HepG2 (cell line): ENCODE measurements at regions not wholly inside any gene's neighbourhood (a gene's known extent, or its start where the extent isn't known, plus 50 kb on each side); places are given as distances from the start of the nearest gene placed in this dataset.

ENCODE experiments used
- AGO1 ChIP-seq: fragments of 200-400 bp; formaldehyde crosslinking; IDR thresholded peaks from 2 replicates; pipeline ENCODE4 v1.6.1; 2017; ENCODE audit warnings: mild to moderate bottlenecking, low read depth, low read length, moderate library complexity; ENCODE audit not compliant: poor library complexity, severe bottlenecking
- ATF1 ChIP-seq: IDR thresholded peaks from 2 replicates; pipeline ENCODE4 v1.6.1; 2016; ENCODE audit warnings: mild to moderate bottlenecking, control low read depth
- DZIP1 ChIP-seq: sonication (generic); formaldehyde crosslinking; IDR thresholded peaks from 2 replicates; pipeline ENCODE4 v1.5.0; 2020; ENCODE audit warnings: mild to moderate bottlenecking, missing genetic modification reagents
- E2F5 ChIP-seq: sonication (generic); formaldehyde crosslinking; conservative IDR thresholded peaks from 2 replicates; pipeline ENCODE4 v1.4.0; 2020; ENCODE audit warnings: missing genetic modification reagents
- FOXP1 ChIP-seq, 2 experiments: fragments of 450-650 bp in 1 of 2; IDR thresholded peaks; 2 replicates each; pipeline ENCODE4 v1.6.1; 2017 to 2018; ENCODE audit warnings: antibody characterized with exemption in 1 of 2
- GABPA ChIP-seq, 2 experiments: IDR thresholded peaks; 2 replicates each; pipeline ENCODE4 v1.6.1; 2011 to 2016; ENCODE audit warnings: low read depth in 2 of 2, low read length in 1 of 2, missing biosample characterization in 1 of 2, missing genetic modification characterization in 1 of 2
- GFI1 ChIP-seq: sonication (generic); formaldehyde crosslinking; IDR thresholded peaks from 2 replicates; pipeline ENCODE4 v1.5.0; 2020; ENCODE audit warnings: missing genetic modification reagents, mild to moderate bottlenecking, borderline replicate concordance
- HIC2 ChIP-seq: sonication (generic); formaldehyde crosslinking; IDR thresholded peaks from 2 replicates; pipeline ENCODE4 v1.9.0; 2022; ENCODE audit warnings: low read depth, missing genetic modification reagents
- MEIS2 ChIP-seq: sonication (generic); formaldehyde crosslinking; IDR thresholded peaks from 2 replicates; pipeline ENCODE4 v1.9.0; 2021; ENCODE audit warnings: mild to moderate bottlenecking, missing genetic modification reagents
- POLR2AphosphoS5 ChIP-seq: IDR thresholded peaks from 2 replicates; pipeline ENCODE4 v1.6.1; 2012; ENCODE audit warnings: low read depth, low read length
- REST ChIP-seq, 2 experiments: IDR thresholded peaks; 2 replicates each; pipeline ENCODE4 v1.6.1; 2011 to 2012; ENCODE audit warnings: low read length in 2 of 2, borderline replicate concordance in 1 of 2, low read depth in 1 of 2, mild to moderate bottlenecking in 1 of 2, moderate library complexity in 1 of 2
- TARDBP ChIP-seq: sonication (generic); formaldehyde crosslinking; IDR thresholded peaks from 2 replicates; pipeline ENCODE4 v1.8.0; 2022; ENCODE audit warnings: mild to moderate bottlenecking, missing genetic modification reagents
- TCF7L2 ChIP-seq: IDR thresholded peaks from 2 replicates; pipeline ENCODE4 v1.6.1; 2011; ENCODE audit warnings: mild to moderate bottlenecking, low read depth, low read length, moderate library complexity
- TEAD3 ChIP-seq: optimal IDR thresholded peaks from 2 replicates; pipeline ENCODE3; 2016; ENCODE audit warnings: borderline replicate concordance
- TFE3 ChIP-seq: IDR thresholded peaks from 2 replicates; pipeline ENCODE4 v1.6.1; 2016
- ZBTB39 ChIP-seq: sonication (generic); formaldehyde crosslinking; IDR thresholded peaks from 2 replicates; pipeline ENCODE4 v1.5.0; 2020; ENCODE audit warnings: missing genetic modification reagents
- ZSCAN25 ChIP-seq: sonication (generic); formaldehyde crosslinking; IDR thresholded peaks from 2 replicates; pipeline ENCODE4 v1.8.0; 2022; ENCODE audit warnings: mild to moderate bottlenecking, missing genetic modification reagents

GRCh38 chr13:33957497-33957905 lies 139.6 kb downstream of the RFC3 start (continued):
- no peak for TF ChIP-seq HIC2 (CRISPR knock-in tag)
- 0 out of 2 replicates have a peak, but pooled peaks have one; percentile 29 for TF ChIP-seq ATF1 (CRISPR knock-in tag)
- peak; percentile 75 for TF ChIP-seq ZBTB39 (CRISPR knock-in tag)
- peak; percentile 57; the same call in 1 of the 2 replicates for TF ChIP-seq GFI1 (CRISPR knock-in tag)
- TF ChIP-seq TFE3: peak; percentile 39; the same call in 1 of the 2 replicates
- TF ChIP-seq TEAD3 (CRISPR knock-in tag): peak; percentile 77
- TF ChIP-seq REST (IDR thresholded peaks at IDR 0.05; ENCODE audit: borderline replicate concordance in 1 of 2, low read depth in 1 of 2, low read length in 2 of 2): no peak
- no peak for TF ChIP-seq E2F5 (CRISPR knock-in tag)
- no peak for TF ChIP-seq GABPA (IDR thresholded peaks at IDR 0.05; ENCODE audit: low read depth, low read length)
- TF ChIP-seq GABPA (CRISPR knock-in tag; IDR thresholded peaks at IDR 0.05; ENCODE audit: low read depth): no peak; the same call in 1 of the 2 replicates
- no peak for TF ChIP-seq DZIP1 (CRISPR knock-in tag)
- TF ChIP-seq ZSCAN25: no peak
- TF ChIP-seq TCF7L2: no peak
- TF ChIP-seq AGO1: no peak
- no peak for TF ChIP-seq FOXP1 (IDR thresholded peaks at IDR 0.05)
- TF ChIP-seq FOXP1 (CRISPR knock-in tag; IDR thresholded peaks at IDR 0.05): peak; percentile 30; the same call in 1 of the 2 replicates
- TF ChIP-seq MEIS2: peak; percentile 99
- TF ChIP-seq TARDBP (CRISPR knock-in tag): peak; percentile 77; the same call in 1 of the 2 replicates
- TF ChIP-seq POLR2AphosphoS5: peak; percentile 68
